ENCODE measurements at regions not wholly inside any gene's neighbourhood (a gene's known extent, or its start where the extent isn't known, plus 50 kb on each side); places are given as distances from the start of the nearest gene placed in this dataset.

DNA sequence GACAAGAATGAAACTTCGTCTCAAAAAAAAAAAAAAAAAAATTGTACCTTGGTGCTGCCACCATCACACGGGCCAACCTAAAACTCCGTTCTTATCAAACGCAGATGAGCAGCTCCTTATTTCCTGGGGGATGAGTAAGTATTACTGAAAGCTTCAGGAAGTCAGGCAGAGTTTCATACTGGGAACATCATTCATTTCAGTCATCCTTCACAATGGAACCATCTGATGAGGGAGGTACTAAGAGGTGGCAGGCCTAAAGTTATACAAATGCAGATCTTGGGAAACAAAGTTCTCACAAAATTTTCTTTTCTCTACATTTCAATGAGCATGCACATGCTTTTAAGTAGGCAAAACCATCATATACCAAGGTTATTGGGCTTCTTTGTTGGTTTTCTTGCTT lies 636.0 kb upstream of the LMCD1 start:
- TF ChIP-seq, protein P1, sequence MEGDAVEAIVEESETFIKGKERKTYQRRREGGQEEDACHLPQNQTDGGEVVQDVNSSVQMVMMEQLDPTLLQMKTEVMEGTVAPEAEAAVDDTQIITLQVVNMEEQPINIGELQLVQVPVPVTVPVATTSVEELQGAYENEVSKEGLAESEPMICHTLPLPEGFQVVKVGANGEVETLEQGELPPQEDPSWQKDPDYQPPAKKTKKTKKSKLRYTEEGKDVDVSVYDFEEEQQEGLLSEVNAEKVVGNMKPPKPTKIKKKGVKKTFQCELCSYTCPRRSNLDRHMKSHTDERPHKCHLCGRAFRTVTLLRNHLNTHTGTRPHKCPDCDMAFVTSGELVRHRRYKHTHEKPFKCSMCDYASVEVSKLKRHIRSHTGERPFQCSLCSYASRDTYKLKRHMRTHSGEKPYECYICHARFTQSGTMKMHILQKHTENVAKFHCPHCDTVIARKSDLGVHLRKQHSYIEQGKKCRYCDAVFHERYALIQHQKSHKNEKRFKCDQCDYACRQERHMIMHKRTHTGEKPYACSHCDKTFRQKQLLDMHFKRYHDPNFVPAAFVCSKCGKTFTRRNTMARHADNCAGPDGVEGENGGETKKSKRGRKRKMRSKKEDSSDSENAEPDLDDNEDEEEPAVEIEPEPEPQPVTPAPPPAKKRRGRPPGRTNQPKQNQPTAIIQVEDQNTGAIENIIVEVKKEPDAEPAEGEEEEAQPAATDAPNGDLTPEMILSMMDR (IDR thresholded peaks at IDR 0.05) = no peak
- no peak for TF ChIP-seq EP300 (IDR thresholded peaks at IDR 0.05)
- TF ChIP-seq POLR2AphosphoS5 (IDR thresholded peaks at IDR 0.05) = no peak
- TF ChIP-seq POLR2A (IDR thresholded peaks at IDR 0.05) = no peak

All from upper lobe of left lung (tissue), 4 donors.